H1 (cell line): ENCODE measurements at regions not wholly inside any gene's neighbourhood (a gene's known extent, or its start where the extent isn't known, plus 50 kb on each side); places are given as distances from the start of the nearest gene placed in this dataset.

Experiments used
- CBX8 ChIP-seq: fragments of 300-800, 300-1000 bp; sonication (generic); IDR thresholded peaks from 2 replicates; pipeline ENCODE4 v1.7.1; 2016; ENCODE audit warnings: low read depth, low read length, borderline replicate concordance
- GTF2F1 ChIP-seq: IDR thresholded peaks from 2 replicates; pipeline ENCODE4 v1.6.1; 2012; ENCODE audit warnings: low read depth, low read length, improper control_type of control experiment, borderline replicate concordance
- JUND ChIP-seq: IDR thresholded peaks from 2 replicates; pipeline ENCODE4 v1.6.1; 2011; ENCODE audit warnings: mild to moderate bottlenecking, improper control_type of control experiment, low read length
- POU5F1 ChIP-seq: IDR thresholded peaks from 2 replicates; pipeline ENCODE4 v1.6.1; 2011; ENCODE audit warnings: low read depth, mild to moderate bottlenecking, low read length, moderate library complexity
- RBBP5 ChIP-seq: IDR thresholded peaks from 2 replicates; pipeline ENCODE4 v1.7.1; 2012; ENCODE audit warnings: low read depth, mild to moderate bottlenecking, inconsistent platforms, low read length, moderate library complexity, borderline replicate concordance
- RFX5 ChIP-seq: IDR thresholded peaks from 2 replicates; pipeline ENCODE4 v1.6.1; 2011; ENCODE audit warnings: low read depth, low read length, improper control_type of control experiment, borderline replicate concordance
- RXRA ChIP-seq: IDR thresholded peaks from 2 replicates; pipeline ENCODE4 v1.6.1; 2011; ENCODE audit warnings: low read depth, mild to moderate bottlenecking, low read length, moderate library complexity; ENCODE audit not compliant: insufficient read depth
- TAF1 ChIP-seq: IDR thresholded peaks from 2 replicates; pipeline ENCODE4 v1.6.1; 2011; ENCODE audit warnings: mild to moderate bottlenecking, low read depth, low read length

DNA sequence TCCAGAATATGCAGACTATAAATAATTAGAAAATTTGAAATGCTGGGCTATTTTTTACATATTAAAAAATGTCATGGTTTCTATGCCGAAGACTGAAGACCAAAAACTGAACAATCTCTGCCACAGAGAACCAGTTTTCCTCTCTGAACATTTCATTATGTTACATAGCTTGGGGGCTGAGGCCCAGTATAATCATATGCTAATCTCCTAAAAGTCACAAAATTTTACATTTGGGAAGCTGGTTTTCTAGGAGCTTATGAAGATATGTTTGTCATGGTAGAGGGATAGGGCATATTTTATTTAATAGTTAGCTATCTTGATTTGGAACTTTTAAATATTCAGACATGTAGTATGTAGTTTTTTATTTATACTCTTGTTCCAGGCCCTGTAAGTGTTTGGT is 167.8 kb downstream of the GPAT3 start (continued):
- TF ChIP-seq RFX5 (no peak), GTF2F1 (no peak), JUND (no peak), TAF1 (no peak), CBX8 (no peak), RBBP5 (no peak), POU5F1 (no peak), RXRA (no peak)
